Mammary epithelial cell (primary cell): ENCODE measurements at regions not wholly inside any gene's neighbourhood (a gene's known extent, or its start where the extent isn't known, plus 50 kb on each side); places are given as distances from the start of the nearest gene placed in this dataset.

Source experiments
- CTCF ChIP-seq, 2 donors: IDR thresholded peaks in 1 of 2; conservative IDR thresholded peaks in 1 of 2; 2 replicates each; pipeline ENCODE4 v1.5.1; 2011 to 2012; ENCODE audit warnings: inconsistent platforms in 2 of 2, low read length in 2 of 2, mild to moderate bottlenecking in 2 of 2, control low read depth in 1 of 2, low read depth in 1 of 2; ENCODE audit not compliant: insufficient read depth in 1 of 2; ENCODE audit errors: extremely low read depth in 1 of 2
- EZH2 ChIP-seq: IDR thresholded peaks from 2 replicates; pipeline ENCODE4 v1.6.1; 2012; ENCODE audit warnings: low read length, inconsistent platforms, borderline replicate concordance

- TF ChIP-seq CTCF (conservative IDR thresholded peaks at IDR 0.05 in 1 of 2, IDR thresholded peaks at IDR 0.05 in 1 of 2; ENCODE audit: extremely low read depth in 1 of 2, insufficient read depth in 1 of 2, low read depth in 1 of 2, low read length in 2 of 2), result no peak
- TF ChIP-seq EZH2, result no peak
Observed at GRCh38 chr6:133067960-133068359, 173.2 kb upstream of the EYA4 start.
